ENCODE measurements at regions not wholly inside any gene's neighbourhood (a gene's known extent, or its start where the extent isn't known, plus 50 kb on each side); places are given as distances from the start of the nearest gene placed in this dataset.

DNA sequence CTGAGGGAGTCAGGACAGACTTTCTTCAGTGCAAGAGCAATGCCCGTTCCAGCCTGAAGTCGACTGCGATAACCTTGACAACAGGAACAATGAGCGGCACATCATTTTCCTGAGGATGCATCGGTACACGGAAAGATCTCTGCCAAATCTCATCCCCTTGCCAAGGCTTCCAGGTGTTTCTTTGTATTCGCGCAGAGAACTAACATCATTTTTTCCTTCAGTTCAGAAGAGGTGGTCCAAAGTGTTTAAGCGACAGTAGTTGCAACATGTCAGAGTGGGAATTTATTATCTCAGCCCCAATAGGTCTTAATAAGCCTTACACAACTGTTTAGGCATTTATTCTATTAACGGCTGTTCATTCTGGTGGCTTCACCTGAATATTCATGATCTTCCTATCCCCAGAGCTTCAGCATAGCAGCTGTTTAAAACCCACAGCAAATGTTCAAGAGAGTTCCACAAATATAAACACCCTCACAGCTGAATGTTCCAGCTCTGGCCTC is 129.7 kb upstream of the NFIA start:
- CTCF ChIA-PET: interaction anchor here (0.6 kb wide), 1 partner anchor 104 kb away, joined by 3 read pairs; no protein-coding TSS in a partner anchor
- intact Hi-C loops (cut with micrococcal nuclease; ENCODE audit: unreplicated experiment): no loop called here

DNA sequence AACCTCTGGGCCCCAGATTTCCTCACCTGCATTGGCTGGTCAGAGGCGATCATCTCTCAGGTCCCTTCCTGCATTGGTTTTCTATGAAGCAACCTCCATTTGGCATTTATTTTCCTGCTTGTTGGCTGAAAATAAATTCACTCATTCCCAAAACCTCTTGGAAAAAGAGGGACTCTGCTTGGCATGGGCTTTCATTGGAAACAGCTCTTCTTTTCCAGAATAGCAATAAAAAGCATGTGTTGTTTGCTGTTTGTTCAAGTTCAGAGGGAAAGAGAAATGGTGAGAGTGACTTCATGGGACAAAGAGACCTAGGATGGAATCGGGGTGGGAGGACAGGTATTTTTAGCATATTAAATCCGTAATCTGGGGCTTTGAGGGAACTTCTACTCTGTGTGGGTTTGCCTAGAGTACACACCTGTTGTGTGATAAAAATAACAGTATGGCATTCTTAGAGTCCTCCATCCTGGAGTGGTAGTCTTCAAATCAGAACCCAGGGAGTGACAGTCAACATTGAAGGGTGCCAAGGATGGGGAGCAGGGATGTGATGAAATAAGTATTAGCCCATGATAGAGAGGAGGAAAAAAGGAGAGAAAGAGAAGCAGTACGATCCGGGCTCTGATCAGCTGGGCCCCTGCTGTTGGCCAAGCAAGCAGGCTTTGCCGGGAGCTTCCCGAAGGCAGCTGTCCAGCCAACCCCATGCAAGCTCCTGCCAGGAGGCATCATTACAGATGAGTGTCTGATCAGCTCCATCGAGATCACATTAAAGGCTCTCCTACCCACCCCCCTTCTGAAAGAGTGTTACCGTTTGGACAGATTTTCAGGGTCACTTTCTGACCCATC is 131.9 kb upstream of the NFIA start:
- no peak for DNase-seq (ENCODE audit: low spot score)
- intact Hi-C loops (cut with micrococcal nuclease; ENCODE audit: unreplicated experiment): no loop called here
- peaks cover 19% of the 10 kb centered on the region for H3K27me3 ChIP-seq (replicated peaks; ENCODE audit: insufficient read depth, low read depth, low read length, poor library complexity)
- ChIA-PET POLR2A (ENCODE audit: low non-redundant PET) (no interaction called here), CTCF (no interaction called here)
- no peaks in the 10 kb centered on the region for H3K9me3 ChIP-seq (ENCODE audit: low read depth, low read length, poor library complexity, severe bottlenecking)
- H3K4me3 ChIP-seq (ENCODE audit: low read depth, low read length, poor library complexity, severe bottlenecking): no peak overlapping the region
- no peak overlapping the region for H3K27ac ChIP-seq (ENCODE audit: low read depth, low read length, poor library complexity, severe bottlenecking)
- no peak for TF ChIP-seq EZH2 (IDR thresholded peaks at IDR 0.05; ENCODE audit: borderline replicate concordance, low read depth, low read length, poor library complexity, severe bottlenecking)
- TF ChIP-seq, protein P1, sequence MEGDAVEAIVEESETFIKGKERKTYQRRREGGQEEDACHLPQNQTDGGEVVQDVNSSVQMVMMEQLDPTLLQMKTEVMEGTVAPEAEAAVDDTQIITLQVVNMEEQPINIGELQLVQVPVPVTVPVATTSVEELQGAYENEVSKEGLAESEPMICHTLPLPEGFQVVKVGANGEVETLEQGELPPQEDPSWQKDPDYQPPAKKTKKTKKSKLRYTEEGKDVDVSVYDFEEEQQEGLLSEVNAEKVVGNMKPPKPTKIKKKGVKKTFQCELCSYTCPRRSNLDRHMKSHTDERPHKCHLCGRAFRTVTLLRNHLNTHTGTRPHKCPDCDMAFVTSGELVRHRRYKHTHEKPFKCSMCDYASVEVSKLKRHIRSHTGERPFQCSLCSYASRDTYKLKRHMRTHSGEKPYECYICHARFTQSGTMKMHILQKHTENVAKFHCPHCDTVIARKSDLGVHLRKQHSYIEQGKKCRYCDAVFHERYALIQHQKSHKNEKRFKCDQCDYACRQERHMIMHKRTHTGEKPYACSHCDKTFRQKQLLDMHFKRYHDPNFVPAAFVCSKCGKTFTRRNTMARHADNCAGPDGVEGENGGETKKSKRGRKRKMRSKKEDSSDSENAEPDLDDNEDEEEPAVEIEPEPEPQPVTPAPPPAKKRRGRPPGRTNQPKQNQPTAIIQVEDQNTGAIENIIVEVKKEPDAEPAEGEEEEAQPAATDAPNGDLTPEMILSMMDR (conservative IDR thresholded peaks at IDR 0.05; ENCODE audit: low read depth, low read length): no peak
- no peaks in the 10 kb centered on the region for H3K4me1 ChIP-seq (ENCODE audit: insufficient read depth, low read length, poor library complexity, severe bottlenecking)
- BruUV-seq (replicated peaks): no TSS peak
- H3K36me3 ChIP-seq (ENCODE audit: insufficient read depth, low read length, poor library complexity, severe bottlenecking): no peaks in the 10 kb centered on the region

More for the DNA sequence above, 129.7 kb upstream of the NFIA start:
- peaks cover 19% of the 10 kb centered on the region for H3K27me3 ChIP-seq (replicated peaks; ENCODE audit: insufficient read depth, low read depth, low read length, poor library complexity)
- H3K4me1 ChIP-seq (ENCODE audit: insufficient read depth, low read length, poor library complexity, severe bottlenecking): no peaks in the 10 kb centered on the region
- BruUV-seq (replicated peaks): no TSS peak
- TF ChIP-seq, protein P1 (conservative IDR thresholded peaks at IDR 0.05; ENCODE audit: low read depth, low read length): no peak
- no peak for TF ChIP-seq EZH2 (IDR thresholded peaks at IDR 0.05; ENCODE audit: borderline replicate concordance, low read depth, low read length, poor library complexity, severe bottlenecking)
- no peak overlapping the region for H3K27ac ChIP-seq (ENCODE audit: low read depth, low read length, poor library complexity, severe bottlenecking)
- no peaks in the 10 kb centered on the region for H3K36me3 ChIP-seq (ENCODE audit: insufficient read depth, low read length, poor library complexity, severe bottlenecking)
- no peak overlapping the region for H3K4me3 ChIP-seq (ENCODE audit: low read depth, low read length, poor library complexity, severe bottlenecking)
- POLR2A ChIA-PET (ENCODE audit: low non-redundant PET): no interaction called here
- no peak for DNase-seq (ENCODE audit: low spot score)
- no peaks in the 10 kb centered on the region for H3K9me3 ChIP-seq (ENCODE audit: low read depth, low read length, poor library complexity, severe bottlenecking)

DNA sequence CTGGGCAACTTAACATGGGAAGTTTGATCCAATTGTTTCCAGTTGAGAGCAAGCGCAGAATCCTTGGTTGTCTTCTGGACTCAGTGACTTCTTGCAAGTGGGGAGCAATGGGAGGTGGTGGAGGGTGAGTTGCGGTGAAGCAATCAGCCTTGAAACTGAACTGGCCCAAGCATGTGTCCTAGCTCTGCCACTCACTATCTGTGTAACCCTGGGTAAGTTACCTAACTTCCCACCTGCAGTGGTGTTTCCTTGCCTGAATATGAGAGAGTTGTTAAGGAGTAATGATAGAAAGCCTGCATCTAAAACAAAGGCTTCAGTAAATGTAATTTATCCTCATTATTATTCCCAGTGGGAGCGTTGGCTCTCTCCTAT is 132.5 kb upstream of the NFIA start:
- Histone ChIP-seq H3K27ac (ENCODE audit: low read depth, low read length, poor library complexity, severe bottlenecking) (no peak overlapping the region), H3K4me1 (ENCODE audit: insufficient read depth, low read length, poor library complexity, severe bottlenecking) (no peaks in the 10 kb centered on the region), H3K27me3 (replicated peaks; ENCODE audit: insufficient read depth, low read depth, low read length, poor library complexity) (peaks cover 19% of the 10 kb centered on the region), H3K9me3 (ENCODE audit: low read depth, low read length, poor library complexity, severe bottlenecking) (no peaks in the 10 kb centered on the region), H3K36me3 (ENCODE audit: insufficient read depth, low read length, poor library complexity, severe bottlenecking) (no peaks in the 10 kb centered on the region), H3K4me3 (ENCODE audit: low read depth, low read length, poor library complexity, severe bottlenecking) (no peak overlapping the region)
- DNase-seq (ENCODE audit: low spot score): no peak
- intact Hi-C loops (cut with micrococcal nuclease; ENCODE audit: unreplicated experiment): no loop called here
- BruUV-seq (replicated peaks): no TSS peak
- ChIA-PET CTCF (no interaction called here), POLR2A (ENCODE audit: low non-redundant PET) (no interaction called here)
- TF ChIP-seq, protein P1 (conservative IDR thresholded peaks at IDR 0.05; ENCODE audit: low read depth, low read length): no peak
- no peak for TF ChIP-seq EZH2 (IDR thresholded peaks at IDR 0.05; ENCODE audit: borderline replicate concordance, low read depth, low read length, poor library complexity, severe bottlenecking)

Measured in A673 (cell line).